ENCODE measurements at regions not wholly inside any gene's neighbourhood (a gene's known extent, or its start where the extent isn't known, plus 50 kb on each side); places are given as distances from the start of the nearest gene placed in this dataset.
"Not testable (repeated sequence)": the region's sequence is repeated elsewhere in the genome, so short reads cannot be mapped to it uniquely, and the experiment has no call there.

- Mint-ChIP-seq H3K4me3 (no peak overlapping the region), H3K4me1 (peaks cover 59% of the 10 kb centered on the region), H3K27ac (no peak overlapping the region), H3K9me3 (ENCODE audit: insufficient read depth) (no peaks in the 10 kb centered on the region), H3K27me3 (no peaks in the 10 kb centered on the region)
- Histone ChIP-seq H3K4me3 (ENCODE audit: control extremely low read depth in 1 of 5, extremely low read depth in 1 of 5, insufficient read depth in 1 of 5, low read depth in 2 of 5, low read length in 4 of 5) (no peak overlapping the region), H3K27ac (ENCODE audit: low read length in 2 of 2) (no peak overlapping the region), H3K27me3 (replicated peaks in 1 of 4; ENCODE audit: control extremely low read depth in 1 of 4, control insufficient read depth in 3 of 4, insufficient read depth in 4 of 4, low read length in 3 of 4) (no peaks in the 10 kb centered on the region), H3K4me2 (replicated peaks; ENCODE audit: low read depth, low read length, poor library complexity, severe bottlenecking) (no peak overlapping the region), H2AFZ (ENCODE audit: insufficient read depth, low read depth, low read length, poor library complexity, severe bottlenecking) (no peak overlapping the region), H3K9me3 (ENCODE audit: control extremely low read depth in 1 of 3, control insufficient read depth in 2 of 3, insufficient read depth in 1 of 3, low read length in 2 of 3) (no peaks in the 10 kb centered on the region), H3K9ac (ENCODE audit: low read length) (no peak overlapping the region), H3K36me3 (replicated peaks in 1 of 2; ENCODE audit: control extremely low read depth in 1 of 2, control insufficient read depth in 1 of 2, extremely low read depth in 1 of 2, insufficient read depth in 2 of 2, low read length in 1 of 2) (no peaks in the 10 kb centered on the region), H3K79me2 (ENCODE audit: control insufficient read depth, insufficient read depth, low read length) (peaks cover 22% of the 10 kb centered on the region), H3K4me1 (ENCODE audit: control insufficient read depth in 2 of 2, insufficient read depth in 2 of 2, low read length in 2 of 2) (peaks cover 35 to 38% of the 10 kb centered on the region in 2 donors), H4K20me1 (ENCODE audit: control insufficient read depth, insufficient read depth, low read length, poor library complexity, severe bottlenecking) (peaks cover 23% of the 10 kb centered on the region)
- no peak for ATAC-seq (ENCODE audit: low read depth)
- intact Hi-C loops (cut with micrococcal nuclease): no loop called here
- WGBS (ENCODE audit: insufficient coverage): no CpG with 5 or more reads among the region's 1 CpG
- CTCF ChIA-PET: no interaction called here
- POLR2A ChIA-PET: no interaction called here
- no peak for DNase-seq
- no peak for TF ChIP-seq EZH2 (IDR thresholded peaks at IDR 0.05; ENCODE audit: borderline replicate concordance, insufficient read depth, low read depth, low read length, poor library complexity, severe bottlenecking)
- TF ChIP-seq, protein P1, sequence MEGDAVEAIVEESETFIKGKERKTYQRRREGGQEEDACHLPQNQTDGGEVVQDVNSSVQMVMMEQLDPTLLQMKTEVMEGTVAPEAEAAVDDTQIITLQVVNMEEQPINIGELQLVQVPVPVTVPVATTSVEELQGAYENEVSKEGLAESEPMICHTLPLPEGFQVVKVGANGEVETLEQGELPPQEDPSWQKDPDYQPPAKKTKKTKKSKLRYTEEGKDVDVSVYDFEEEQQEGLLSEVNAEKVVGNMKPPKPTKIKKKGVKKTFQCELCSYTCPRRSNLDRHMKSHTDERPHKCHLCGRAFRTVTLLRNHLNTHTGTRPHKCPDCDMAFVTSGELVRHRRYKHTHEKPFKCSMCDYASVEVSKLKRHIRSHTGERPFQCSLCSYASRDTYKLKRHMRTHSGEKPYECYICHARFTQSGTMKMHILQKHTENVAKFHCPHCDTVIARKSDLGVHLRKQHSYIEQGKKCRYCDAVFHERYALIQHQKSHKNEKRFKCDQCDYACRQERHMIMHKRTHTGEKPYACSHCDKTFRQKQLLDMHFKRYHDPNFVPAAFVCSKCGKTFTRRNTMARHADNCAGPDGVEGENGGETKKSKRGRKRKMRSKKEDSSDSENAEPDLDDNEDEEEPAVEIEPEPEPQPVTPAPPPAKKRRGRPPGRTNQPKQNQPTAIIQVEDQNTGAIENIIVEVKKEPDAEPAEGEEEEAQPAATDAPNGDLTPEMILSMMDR (IDR thresholded peaks at IDR 0.05): no peak
These were observed 90.5 kb upstream of the FOXN3 start for GRCh38 chr14:89507521-89507920.

- H3K4me2 ChIP-seq (replicated peaks; ENCODE audit: low read depth, low read length, poor library complexity, severe bottlenecking); H3K4me3 Mint-ChIP-seq; H3K4me3 ChIP-seq (ENCODE audit: control extremely low read depth in 1 of 5, extremely low read depth in 1 of 5, insufficient read depth in 1 of 5, low read depth in 2 of 5, low read length in 4 of 5); ATAC-seq (ENCODE audit: low read depth); DNase-seq; H3K36me3 ChIP-seq (replicated peaks in 1 of 2; ENCODE audit: control extremely low read depth in 1 of 2, control insufficient read depth in 1 of 2, extremely low read depth in 1 of 2, insufficient read depth in 2 of 2, low read length in 1 of 2); CTCF ChIA-PET; H3K27ac Mint-ChIP-seq; intact Hi-C loops (cut with micrococcal nuclease); H2AFZ ChIP-seq (ENCODE audit: insufficient read depth, low read depth, low read length, poor library complexity, severe bottlenecking); H3K9me3 Mint-ChIP-seq (ENCODE audit: insufficient read depth); H3K27me3 Mint-ChIP-seq; H3K27me3 ChIP-seq (replicated peaks in 1 of 4; ENCODE audit: control extremely low read depth in 1 of 4, control insufficient read depth in 3 of 4, insufficient read depth in 4 of 4, low read length in 3 of 4); H3K9me3 ChIP-seq (ENCODE audit: control extremely low read depth in 1 of 3, control insufficient read depth in 2 of 3, insufficient read depth in 1 of 3, low read length in 2 of 3); POLR2A ChIA-PET; H3K9ac ChIP-seq (ENCODE audit: low read length); H3K27ac ChIP-seq (ENCODE audit: low read length in 2 of 2): not testable (repeated sequence)
- H3K79me2 ChIP-seq (ENCODE audit: control insufficient read depth, insufficient read depth, low read length): peaks cover 17% of the 10 kb centered on the region
- peaks cover 23% of the 10 kb centered on the region for H4K20me1 ChIP-seq (ENCODE audit: control insufficient read depth, insufficient read depth, low read length, poor library complexity, severe bottlenecking)
- H3K4me1 Mint-ChIP-seq: peaks cover 57% of the 10 kb centered on the region
- 94% methylated on average over 2 of the region's 8 CpGs for WGBS (ENCODE audit: insufficient coverage)
- peaks cover 35 to 38% of the 10 kb centered on the region in 2 donors for H3K4me1 ChIP-seq (ENCODE audit: control insufficient read depth in 2 of 2, insufficient read depth in 2 of 2, low read length in 2 of 2)
These were observed 89.9 kb upstream of the FOXN3 start for GRCh38 chr14:89506891-89507452.

All from B cell (primary cell).